Neutrophil (primary cell): ENCODE measurements at regions not wholly inside any gene's neighbourhood (a gene's known extent, or its start where the extent isn't known, plus 50 kb on each side); places are given as distances from the start of the nearest gene placed in this dataset.
"Not testable (repeated sequence)": the region's sequence is repeated elsewhere in the genome, so short reads cannot be mapped to it uniquely, and the experiment has no call there.

ENCODE experiments used
- H3K27ac ChIP-seq: fragments of 200-600 bp; sonication (generic); 2 replicates; pipeline ENCODE4 v1.5.1; 2016; ENCODE audit warnings: mild to moderate bottlenecking, moderate library complexity
- H3K27me3 ChIP-seq: fragments of 200-600 bp; sonication (generic); 2 replicates; pipeline ENCODE4 v1.6.0; 2016; ENCODE audit warnings: mild to moderate bottlenecking
- H3K36me3 ChIP-seq: fragments of 200-600 bp; sonication (generic); 2 replicates; pipeline ENCODE4 v1.5.1; 2017
- H3K4me1 ChIP-seq, 2 experiments: fragments of 200-600 bp in 1 of 2; sonication (generic) in 1 of 2; 1 replicate in 1 of 2; 2 replicates in 1 of 2; pipeline versions ENCODE4 v1.5.1 to v1.6.1; 2013 to 2016; ENCODE audit warnings: low read depth in 1 of 2, low read length in 1 of 2, mild to moderate bottlenecking in 1 of 2, moderate library complexity in 1 of 2; ENCODE audit not compliant: control insufficient read depth in 1 of 2, insufficient read depth in 1 of 2
- H3K4me3 ChIP-seq, 2 experiments: fragments of 200-600 bp in 1 of 2; sonication (generic) in 1 of 2; 1 replicate in 1 of 2; 2 replicates in 1 of 2; pipeline ENCODE4 v1.5.1; 2013 to 2016; ENCODE audit warnings: low read depth in 1 of 2, low read length in 1 of 2, mild to moderate bottlenecking in 1 of 2, moderate library complexity in 1 of 2
- H3K9me3 ChIP-seq: fragments of 200-600 bp; sonication (generic); 2 replicates; pipeline ENCODE4 v1.5.1; 2016
- CTCF ChIP-seq: fragments of 200-600 bp; sonication (generic); IDR thresholded peaks from 2 replicates; pipeline ENCODE4 v1.5.1; 2016; ENCODE audit warnings: antibody characterized with exemption

- no peak overlapping the region for H3K27ac ChIP-seq
- no peak overlapping the region for H3K4me3 ChIP-seq
- H3K4me1 ChIP-seq = no peaks in the 10 kb centered on the region
- H3K27me3 ChIP-seq = no peaks in the 10 kb centered on the region
- H3K36me3 ChIP-seq = no peaks in the 10 kb centered on the region
- no peaks in the 10 kb centered on the region for H3K9me3 ChIP-seq
- TF ChIP-seq CTCF = no peak
These were observed 75.7 kb upstream of the LRPAP1 start for GRCh38 chr4:3607690-3608552.

- H3K27me3 ChIP-seq, H3K36me3 ChIP-seq, H3K27ac ChIP-seq, H3K4me1 ChIP-seq, H3K4me3 ChIP-seq, H3K9me3 ChIP-seq: not testable (repeated sequence)
These were observed 74.6 kb upstream of the LRPAP1 start for GRCh38 chr4:3606850-3607249.

DNA sequence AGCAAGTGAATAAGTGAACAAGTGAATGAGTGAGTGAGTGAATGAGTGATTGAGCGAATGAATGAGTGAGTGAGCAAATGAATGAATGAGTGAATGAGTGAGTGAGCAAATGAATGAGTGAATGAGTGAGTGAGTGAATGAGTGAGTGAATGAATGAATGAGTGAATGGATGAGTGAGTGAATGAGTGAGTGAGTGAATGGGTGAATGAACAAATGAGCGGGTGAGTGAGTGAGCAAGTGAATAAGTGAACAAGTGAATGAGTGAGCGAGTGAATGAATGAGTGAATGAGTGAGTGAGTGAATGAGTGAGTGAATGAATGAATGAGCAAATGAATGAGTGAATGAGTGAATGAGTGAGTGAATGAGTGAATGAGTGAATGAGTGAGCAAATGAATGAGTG lies 74.0 kb upstream of the LRPAP1 start:
- H3K27me3 ChIP-seq, H3K36me3 ChIP-seq, H3K4me3 ChIP-seq, H3K4me1 ChIP-seq, H3K9me3 ChIP-seq, H3K27ac ChIP-seq: not testable (repeated sequence)

DNA sequence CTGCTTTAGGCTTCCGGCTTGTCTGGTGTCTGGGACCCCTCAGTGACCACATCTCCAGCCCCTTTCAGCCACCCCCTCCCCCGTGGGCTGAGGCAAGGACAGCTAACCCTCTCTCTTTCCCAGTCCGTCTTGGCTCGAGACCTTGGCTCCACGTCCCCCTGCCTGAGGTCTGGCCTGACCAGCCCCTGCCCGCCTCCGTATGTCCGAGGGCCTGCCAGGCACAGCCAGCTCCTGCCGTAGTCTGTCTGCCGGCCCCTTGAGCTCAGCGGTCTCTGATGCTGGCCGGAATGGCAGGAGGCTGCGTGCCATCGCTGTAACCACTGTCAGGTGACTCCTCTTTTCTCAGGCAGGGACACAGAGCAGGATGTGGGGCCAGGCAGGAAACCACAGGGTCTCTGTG lies 73.3 kb upstream of the LRPAP1 start:
- no peak for TF ChIP-seq CTCF

DNA sequence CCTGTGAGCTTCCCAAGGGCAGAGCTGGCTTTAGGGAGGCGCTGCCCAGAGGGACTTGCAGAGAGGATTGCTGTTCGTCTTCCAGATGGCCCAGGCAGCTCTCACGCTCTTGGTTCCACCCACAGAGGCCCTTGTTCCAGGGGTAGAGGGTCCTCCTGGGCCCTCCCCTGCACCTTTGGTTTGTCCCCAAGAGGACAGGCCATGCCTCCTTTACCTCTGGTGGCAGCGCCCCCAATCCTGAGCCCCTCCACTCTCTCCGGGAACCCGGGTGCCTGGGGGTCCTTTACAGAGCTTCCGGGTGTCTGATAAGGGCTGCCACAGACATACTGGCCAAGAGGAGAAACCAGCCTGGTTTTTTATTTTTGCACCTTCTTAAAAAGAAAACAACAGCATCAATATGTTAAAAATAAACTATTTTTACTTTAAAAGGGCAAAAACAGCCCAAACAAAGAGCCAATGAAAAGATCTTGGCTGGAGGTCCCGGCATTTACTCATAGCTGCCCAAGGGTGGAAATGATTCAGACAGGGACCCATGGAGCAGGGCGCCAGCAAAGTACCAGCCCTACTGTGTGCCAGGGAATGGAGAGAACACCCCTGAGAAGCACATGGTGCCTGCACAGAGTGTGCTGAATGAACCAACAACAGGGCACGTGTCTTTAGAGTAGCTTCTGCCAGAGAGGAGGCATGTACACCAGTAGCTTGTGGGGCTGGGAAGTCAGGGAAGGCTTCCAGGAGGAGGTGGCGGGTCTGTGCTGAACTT lies 70.8 kb upstream of the LRPAP1 start:
- not testable (repeated sequence) for H3K27me3 ChIP-seq, H3K4me1 ChIP-seq, H3K4me3 ChIP-seq, H3K36me3 ChIP-seq, H3K9me3 ChIP-seq, H3K27ac ChIP-seq

More for the DNA sequence above, 73.3 kb upstream of the LRPAP1 start:
- no peaks in the 10 kb centered on the region for H3K4me1 ChIP-seq
- no peaks in the 10 kb centered on the region for H3K9me3 ChIP-seq
- H3K27ac ChIP-seq = no peak overlapping the region
- H3K4me3 ChIP-seq = no peak overlapping the region
- H3K27me3 ChIP-seq = no peaks in the 10 kb centered on the region
- no peaks in the 10 kb centered on the region for H3K36me3 ChIP-seq

GRCh38 chr4:3601992-3602391 lies 69.8 kb upstream of the LRPAP1 start:
- TF ChIP-seq CTCF = no peak
- H3K27me3 ChIP-seq = no peaks in the 10 kb centered on the region
- no peak overlapping the region for H3K4me3 ChIP-seq
- no peaks in the 10 kb centered on the region for H3K36me3 ChIP-seq
- H3K27ac ChIP-seq = no peak overlapping the region
- H3K9me3 ChIP-seq = no peaks in the 10 kb centered on the region
- H3K4me1 ChIP-seq = no peaks in the 10 kb centered on the region

DNA sequence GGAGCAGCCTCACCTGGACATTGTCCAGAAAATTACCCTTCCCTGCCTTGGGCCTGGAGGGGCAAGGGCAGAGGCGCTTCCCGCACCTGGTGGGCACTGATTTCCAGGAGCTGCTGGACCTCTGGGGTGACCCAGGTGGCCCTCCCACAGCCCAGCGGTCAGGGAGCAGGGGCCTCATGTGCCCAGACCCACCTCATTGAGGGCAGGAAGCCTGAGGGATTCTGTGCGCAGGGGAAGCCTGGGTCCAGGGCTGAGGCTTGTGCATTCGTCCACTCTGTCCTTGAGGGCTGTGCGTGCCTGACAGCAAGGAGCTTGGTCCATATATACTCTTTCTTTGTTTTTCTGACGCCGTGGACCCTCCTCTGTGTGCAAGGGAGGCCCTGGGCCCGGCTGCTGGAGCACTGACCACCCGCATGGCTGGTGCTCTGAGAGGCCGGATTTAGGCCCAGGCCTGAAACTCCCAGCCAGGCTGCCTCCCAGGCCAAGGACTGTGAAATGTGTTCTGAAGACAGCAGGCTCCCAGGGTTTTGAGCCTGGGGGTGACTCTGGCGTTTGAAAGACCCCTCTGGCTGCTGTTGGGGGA lies 69.0 kb upstream of the LRPAP1 start:
- not testable (repeated sequence) for H3K27ac ChIP-seq, H3K27me3 ChIP-seq, H3K9me3 ChIP-seq, H3K4me3 ChIP-seq, H3K36me3 ChIP-seq, H3K4me1 ChIP-seq
